ENCODE measurements at regions not wholly inside any gene's neighbourhood (a gene's known extent, or its start where the extent isn't known, plus 50 kb on each side); places are given as distances from the start of the nearest gene placed in this dataset.
"Not testable (repeated sequence)": the region's sequence is repeated elsewhere in the genome, so short reads cannot be mapped to it uniquely, and the experiment has no call there.

DNA sequence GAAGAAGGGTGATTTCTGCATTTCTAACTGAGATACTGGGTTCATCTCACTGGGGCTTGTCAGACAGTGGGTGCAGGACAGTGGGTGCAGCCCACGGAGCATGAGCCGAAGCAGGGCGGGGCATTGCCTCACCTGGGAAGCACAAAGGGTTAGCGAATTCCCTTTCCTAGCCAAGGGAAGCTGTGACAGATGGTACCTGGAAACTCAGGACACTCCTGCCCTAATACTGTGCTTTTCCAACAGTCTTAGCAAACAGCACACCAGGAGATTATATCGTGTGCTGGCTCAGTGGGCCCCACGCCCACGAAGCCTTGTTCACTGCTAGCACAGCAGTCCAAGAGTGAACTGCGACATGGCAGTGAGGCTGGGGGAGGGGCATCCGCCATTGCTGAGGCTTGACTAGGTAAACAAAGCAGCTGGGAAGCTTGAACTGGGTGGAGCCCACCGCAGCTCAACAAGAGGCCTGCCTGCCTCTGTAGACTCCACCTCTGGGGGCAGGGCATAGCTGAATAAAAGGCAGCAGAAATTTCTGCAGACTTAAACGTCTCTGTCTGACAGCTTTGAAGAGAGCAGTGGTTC lies 1057.7 kb downstream of the HACE1 start:
- DNase-seq (ENCODE audit: low spot score); CTCF ChIA-PET (ENCODE audit: low intra/inter-chr PET ratio, low total read pairs); H2AFZ ChIP-seq (ENCODE audit: low read length); H3K4me1 ChIP-seq (ENCODE audit: insufficient read depth, low read length); BruUV-seq (replicated peaks); in situ Hi-C loops (cut with HindIII; ENCODE audit: extremely low pct_ligation_motif_present, low pct_unique_long_range_greater_than_20kb); intact Hi-C loops (cut with micrococcal nuclease; ENCODE audit: unreplicated experiment); H3K9me3 ChIP-seq (ENCODE audit: low read length); H3K79me2 ChIP-seq (ENCODE audit: insufficient read depth, low read length); H3K9ac ChIP-seq (ENCODE audit: insufficient read depth, low read depth, low read length); FAIRE-seq; H4K20me1 ChIP-seq (ENCODE audit: insufficient read depth, low read length); H3K4me3 ChIP-seq (replicated peaks in 1 of 3; ENCODE audit: insufficient read depth in 1 of 3, low read depth in 2 of 3, low read length in 3 of 3); H3K27me3 ChIP-seq (ENCODE audit: control insufficient read depth in 1 of 2, insufficient read depth in 2 of 2, low read length in 2 of 2); POLR2A ChIA-PET; H3K27ac ChIP-seq (ENCODE audit: extremely low read length, insufficient read depth, low read length); H3K36me3 ChIP-seq (replicated peaks in 1 of 2; ENCODE audit: control insufficient read depth in 1 of 2, insufficient read depth in 2 of 2, low read length in 2 of 2); TF ChIP-seq FOXA1 (IDR thresholded peaks at IDR 0.05): not testable (repeated sequence)
- H3K4me2 ChIP-seq (ENCODE audit: low read depth, low read length) = peak overlapping the region; percentile 35; the same call in 1 of the 2 replicates
- TF ChIP-seq FOXA1 (CRISPR knock-in tag; IDR thresholded peaks at IDR 0.05) = peak; percentile 49
- TF ChIP-seq, protein P1, sequence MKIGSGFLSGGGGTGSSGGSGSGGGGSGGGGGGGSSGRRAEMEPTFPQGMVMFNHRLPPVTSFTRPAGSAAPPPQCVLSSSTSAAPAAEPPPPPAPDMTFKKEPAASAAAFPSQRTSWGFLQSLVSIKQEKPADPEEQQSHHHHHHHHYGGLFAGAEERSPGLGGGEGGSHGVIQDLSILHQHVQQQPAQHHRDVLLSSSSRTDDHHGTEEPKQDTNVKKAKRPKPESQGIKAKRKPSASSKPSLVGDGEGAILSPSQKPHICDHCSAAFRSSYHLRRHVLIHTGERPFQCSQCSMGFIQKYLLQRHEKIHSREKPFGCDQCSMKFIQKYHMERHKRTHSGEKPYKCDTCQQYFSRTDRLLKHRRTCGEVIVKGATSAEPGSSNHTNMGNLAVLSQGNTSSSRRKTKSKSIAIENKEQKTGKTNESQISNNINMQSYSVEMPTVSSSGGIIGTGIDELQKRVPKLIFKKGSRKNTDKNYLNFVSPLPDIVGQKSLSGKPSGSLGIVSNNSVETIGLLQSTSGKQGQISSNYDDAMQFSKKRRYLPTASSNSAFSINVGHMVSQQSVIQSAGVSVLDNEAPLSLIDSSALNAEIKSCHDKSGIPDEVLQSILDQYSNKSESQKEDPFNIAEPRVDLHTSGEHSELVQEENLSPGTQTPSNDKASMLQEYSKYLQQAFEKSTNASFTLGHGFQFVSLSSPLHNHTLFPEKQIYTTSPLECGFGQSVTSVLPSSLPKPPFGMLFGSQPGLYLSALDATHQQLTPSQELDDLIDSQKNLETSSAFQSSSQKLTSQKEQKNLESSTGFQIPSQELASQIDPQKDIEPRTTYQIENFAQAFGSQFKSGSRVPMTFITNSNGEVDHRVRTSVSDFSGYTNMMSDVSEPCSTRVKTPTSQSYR (CRISPR knock-in tag; IDR thresholded peaks at IDR 0.05; ENCODE audit: borderline replicate concordance) = peak; percentile 83
- peak; percentile 51 for TF ChIP-seq FOXA3 (CRISPR knock-in tag; IDR thresholded peaks at IDR 0.05)
- TF ChIP-seq YY1 (IDR thresholded peaks at IDR 0.05; ENCODE audit: insufficient read depth, insufficient replicate concordance, low read depth, low read length) = peak; percentile 34
- 0% methylated on average over 7 of the region's 11 CpGs for WGBS (ENCODE audit: low lambda C conversion rate)
- peak; percentile 31; the same call in 2 of the 3 replicates for ATAC-seq

All from HepG2 (cell line).